Activated naive CD4-positive, alpha-beta T cell (primary cell): ENCODE measurements at regions not wholly inside any gene's neighbourhood (a gene's known extent, or its start where the extent isn't known, plus 50 kb on each side); places are given as distances from the start of the nearest gene placed in this dataset.

ENCODE experiments used
- DNase-seq, 4 experiments: peaks; one replicate each; lab custom pipeline; 2025; lab: John Stamatoyannopoulos, UW

DNA sequence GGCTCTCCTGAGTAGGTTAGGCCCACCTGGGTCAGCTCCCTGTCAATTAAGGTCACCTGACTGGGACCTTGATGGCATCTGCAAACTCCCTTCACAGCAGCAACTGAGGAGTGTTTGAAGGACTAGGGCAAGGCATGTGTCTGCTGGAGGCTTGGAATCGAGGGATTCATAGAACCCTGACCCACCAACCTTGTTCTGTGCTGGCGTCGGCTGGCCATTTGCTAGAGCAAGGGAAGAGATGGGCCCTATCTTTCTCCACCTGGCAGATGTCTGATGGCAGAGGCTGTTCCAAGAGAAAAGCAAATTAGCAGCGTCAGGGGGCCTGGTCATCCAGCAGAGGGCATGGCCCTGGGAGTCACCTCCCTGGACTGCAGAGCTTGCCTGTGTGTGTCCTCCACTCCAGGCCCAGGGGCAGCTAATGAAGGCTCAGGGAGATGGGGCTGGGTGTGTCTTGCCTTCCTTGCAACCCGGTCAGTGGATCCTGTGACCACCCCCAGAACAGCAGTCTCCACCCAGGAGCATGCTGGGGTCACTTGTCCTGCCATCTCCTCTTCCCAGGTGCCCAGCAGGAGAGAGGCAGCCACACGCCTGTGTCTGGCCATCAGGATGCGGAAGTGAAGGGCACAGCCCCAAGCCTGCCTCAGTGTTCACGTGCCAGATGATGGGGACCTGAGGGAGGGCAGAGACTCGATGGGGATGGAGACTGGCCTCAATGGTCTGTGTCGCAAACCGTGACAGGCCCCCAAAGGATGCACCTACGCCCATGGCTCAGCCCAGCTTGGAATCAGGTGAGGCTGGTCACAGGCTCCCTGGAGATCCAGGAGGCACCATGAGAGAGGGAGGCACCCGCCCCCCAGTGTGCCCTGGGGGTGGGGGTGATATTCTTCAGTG lies 53.9 kb downstream of the BARX1 start:
- DNase-seq, result no peak

DNA sequence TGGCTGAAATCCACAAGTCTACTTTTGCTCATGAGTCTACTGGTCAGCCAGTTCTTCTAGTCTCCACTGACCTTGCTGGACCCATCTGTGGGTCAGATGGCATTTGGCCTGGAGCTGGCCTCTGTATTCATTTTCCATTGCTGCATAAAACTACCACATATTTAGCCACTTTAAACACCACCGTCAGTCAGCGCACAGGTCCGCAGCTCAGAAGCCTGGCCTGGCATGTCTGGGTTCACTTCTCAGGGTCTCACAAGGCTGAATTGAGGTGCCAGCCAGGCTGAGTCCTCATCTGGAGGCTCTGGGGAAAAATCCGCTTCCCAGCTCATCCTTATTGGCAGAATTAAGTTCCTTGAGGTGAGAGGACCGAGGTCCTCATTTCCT lies 54.7 kb downstream of the BARX1 start:
- DNase-seq, result no peak

DNA sequence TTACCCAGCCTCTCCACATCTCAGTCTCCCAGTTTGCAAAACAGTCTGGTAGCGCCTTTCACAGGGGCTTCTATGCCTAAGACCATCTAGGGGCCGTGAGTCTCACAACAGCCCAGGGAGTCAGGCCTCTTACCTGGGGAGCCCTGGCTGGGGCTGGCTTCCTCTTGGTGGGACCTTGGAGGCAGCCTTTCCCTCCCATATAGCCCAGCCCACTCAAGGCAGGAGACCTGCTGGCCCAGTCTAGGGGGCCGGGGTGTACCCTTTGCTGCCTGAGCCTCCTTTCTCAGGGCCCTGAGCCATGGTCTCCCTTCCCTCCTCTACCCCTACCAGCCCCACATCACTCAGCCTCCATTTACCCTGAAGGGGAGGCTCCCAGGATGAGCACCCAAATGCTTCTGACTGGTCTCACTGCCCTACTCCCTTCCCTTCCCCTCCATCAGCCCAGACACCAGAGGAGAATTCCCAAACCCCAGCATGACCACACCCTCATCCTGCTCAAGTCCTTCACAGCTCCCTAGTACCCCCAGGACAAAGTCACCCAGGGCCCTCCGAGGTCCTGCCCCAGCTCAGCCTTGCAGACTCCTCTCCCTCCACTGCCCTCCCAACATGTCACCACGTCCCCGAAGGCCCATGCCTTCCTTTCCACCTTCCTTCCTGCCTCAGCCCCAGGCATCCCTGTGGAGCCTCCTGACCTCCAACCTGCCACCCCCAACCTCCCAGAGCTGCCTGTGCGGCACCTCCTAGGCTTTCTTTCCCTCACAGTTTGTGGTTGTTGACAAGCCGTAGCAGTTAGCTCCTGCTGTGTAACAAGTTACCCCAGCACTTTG lies 55.3 kb downstream of the BARX1 start:
- DNase-seq, result no peak

DNA sequence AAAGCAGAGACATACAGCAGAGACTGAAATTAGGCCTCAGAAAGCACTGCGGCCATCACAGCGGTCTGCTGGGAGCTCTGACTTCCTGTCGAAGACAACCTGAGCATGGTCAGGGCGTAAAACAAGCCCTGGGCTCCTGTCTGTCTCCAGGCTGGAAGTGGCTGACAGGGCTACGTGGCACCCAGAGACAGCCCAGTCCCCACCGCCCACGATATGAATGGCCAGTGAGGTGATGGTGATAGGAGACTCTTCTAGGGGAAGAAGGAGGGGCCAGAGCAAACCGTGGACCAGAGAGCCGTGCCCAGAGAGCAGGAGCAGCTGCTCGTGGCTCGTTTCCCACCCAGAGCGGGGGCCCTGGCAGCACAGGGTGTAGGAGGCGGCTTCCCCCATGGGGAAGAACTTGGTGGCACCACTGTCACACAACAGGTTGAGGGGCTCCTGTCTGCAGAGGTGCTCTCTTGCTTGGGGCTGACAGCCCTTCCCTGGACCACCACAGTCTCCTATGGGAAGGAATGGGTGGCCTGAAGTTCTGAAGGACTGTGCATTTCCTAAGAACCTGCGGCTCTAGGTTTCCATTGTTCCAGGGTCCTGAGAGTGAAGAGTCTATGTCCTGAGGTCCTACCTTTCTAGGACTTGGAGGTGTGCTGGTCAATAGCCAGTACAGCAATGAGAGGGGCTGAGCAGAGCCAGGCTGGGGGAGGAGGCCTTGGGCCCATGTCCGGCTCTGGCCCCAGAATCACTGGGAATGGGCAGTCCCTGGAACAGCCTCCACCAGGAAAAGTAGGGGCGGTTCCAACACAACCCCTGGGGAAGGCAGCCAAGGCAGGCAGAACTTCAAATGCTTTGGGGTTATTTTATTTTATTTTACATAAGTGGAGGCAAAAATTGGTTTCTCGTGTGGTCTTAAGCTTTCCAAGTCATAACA lies 56.4 kb downstream of the BARX1 start:
- DNase-seq, result no peak

DNA sequence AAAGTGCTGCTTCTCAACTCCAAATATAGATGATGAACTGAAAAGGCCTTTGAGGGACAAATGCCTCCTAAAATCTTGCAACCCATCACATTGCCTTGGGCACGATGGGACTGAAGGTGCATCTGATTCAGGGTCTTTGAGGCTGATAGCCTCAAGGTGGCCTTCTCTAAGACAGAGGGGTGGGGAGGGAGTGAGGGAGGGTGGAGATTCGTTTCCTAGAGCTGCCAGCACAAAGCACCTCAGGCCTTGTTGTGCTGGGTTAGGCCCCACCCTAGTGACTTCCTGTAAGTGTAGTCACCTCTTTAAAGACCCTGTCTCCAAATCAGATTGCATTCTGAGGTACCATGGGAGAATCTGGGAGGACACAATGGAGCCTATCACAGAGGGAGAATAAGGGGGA lies 57.1 kb downstream of the BARX1 start:
- DNase-seq, result no peak

DNA sequence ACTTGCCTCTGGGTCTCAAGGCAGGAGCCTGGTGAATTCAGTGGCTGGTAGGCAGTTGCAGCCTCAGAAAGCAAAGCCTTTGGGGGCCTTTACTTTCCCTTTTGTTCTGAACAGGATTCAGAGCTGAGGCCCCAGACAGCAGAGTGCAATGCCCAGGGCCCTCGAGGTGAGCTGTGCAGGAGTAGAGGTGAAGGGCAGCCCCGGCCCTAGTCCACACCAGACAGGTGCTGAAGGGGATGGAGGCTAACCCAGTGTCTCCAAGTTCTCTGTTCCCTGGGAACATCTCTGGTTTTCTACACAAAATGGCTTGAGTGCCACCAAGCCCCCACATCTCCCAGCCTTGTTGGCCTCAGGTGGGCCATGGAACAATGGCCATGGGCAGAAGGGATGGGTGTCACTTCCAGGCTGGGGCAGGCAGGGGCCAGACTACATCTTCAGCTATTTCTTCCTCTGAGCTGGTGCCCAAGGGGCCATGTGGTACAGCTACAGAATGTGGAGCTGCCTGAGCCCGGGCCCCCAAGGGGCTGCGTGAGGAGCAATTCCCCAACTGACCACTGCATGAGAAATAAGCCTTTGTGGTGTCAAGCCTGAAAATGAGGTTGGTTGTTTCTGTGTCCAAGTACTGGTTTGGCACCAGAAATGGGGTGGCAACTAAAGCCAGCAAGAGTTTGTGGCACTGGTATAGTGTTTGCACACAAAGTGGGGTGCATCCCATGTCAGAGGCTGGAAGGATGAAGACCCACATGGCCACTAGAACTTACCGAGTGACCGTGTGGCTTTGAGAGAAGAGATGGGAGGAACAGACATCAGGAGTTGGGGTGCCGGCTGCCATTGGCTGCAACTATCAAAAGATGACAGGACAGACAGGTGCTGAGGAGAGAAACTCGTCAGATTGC lies 57.8 kb downstream of the BARX1 start:
- DNase-seq, result no peak

DNA sequence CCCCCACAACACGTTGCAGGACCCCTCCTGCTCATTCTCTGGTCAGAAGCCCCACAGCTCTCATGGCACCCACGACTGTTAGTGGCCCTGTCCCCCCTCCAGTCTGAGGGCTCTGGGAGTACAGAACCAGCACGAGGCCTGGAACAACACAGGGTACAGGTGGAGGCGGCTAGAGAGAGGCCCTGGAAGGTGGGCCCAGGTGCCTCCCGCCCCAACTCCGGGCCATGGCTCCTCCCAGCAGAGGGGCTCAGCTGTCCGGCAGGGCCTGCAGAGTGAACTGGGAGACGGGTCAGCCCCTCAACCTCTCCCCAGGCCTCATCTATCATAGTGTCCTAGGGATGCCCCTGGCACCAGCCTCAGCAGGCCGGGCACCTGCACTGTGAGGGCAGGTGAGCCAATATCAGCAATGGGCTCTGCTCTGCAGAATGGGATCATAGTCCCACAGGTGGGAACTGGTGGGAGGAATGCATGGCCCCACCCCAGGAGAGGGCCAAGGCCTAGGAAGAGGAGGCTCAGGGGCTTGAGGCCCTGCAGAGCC lies 58.6 kb downstream of the BARX1 start:
- DNase-seq, result no peak

DNA sequence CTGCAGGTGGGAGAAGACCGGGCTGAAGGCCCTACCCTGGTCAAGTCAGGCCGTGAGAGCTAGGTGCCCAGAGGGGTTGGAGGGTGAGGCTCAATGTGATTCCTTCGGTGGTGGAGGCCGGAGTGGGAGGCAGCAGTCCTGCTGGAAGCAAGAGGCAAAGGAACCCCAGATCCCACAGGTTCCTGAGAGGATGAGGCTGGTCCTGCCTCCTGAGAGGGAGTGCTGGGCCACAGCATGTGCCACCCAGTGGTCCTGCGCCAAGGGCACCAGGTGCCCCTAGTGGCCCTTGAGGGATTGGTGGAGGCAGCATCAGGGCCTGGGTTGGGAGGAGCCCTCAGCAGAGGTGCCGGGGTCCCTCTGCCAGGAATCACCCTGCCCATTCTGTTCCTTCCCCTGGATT lies 59.1 kb downstream of the BARX1 start:
- DNase-seq, result no peak

DNA sequence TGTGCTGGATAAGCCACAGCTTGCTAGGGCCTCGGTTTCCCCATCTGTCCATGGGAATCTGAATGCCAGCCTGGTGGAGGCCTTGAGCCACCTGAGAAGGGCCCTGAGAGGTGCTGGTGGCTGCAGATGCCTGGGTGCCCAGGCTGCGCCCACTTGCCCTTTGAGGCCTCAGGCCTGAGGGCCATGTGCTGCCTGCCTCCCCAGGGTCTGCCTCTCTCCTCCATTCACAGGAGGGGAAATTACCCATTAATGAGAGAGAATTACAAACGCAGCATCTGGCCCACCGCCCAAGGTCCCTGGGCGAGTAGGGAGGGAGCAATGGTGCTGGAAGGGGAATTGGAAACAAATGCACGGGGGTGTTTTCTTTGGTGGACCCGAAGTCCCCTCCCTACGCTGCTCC lies 59.6 kb downstream of the BARX1 start:
- DNase-seq, result no peak

DNA sequence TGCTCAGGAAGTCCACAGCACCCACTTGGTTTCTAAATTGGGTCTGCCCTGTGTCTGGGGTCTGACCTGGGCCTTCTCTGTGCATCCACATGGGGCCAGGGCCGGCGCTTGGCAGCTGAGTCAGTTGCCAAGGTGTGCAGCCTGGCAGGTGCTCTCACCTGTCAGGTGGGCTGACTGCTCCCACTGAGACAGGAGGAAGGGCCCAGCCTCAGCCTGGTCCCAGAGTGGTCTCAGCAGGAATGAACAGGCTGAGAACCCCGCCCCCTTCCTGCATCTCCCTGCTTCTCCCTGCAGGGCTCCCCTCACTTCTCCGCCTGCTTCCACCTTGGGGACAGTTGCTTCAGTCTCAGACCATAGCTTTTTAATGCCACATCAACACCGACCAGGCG lies 60.5 kb downstream of the BARX1 start:
- no peak for DNase-seq

DNA sequence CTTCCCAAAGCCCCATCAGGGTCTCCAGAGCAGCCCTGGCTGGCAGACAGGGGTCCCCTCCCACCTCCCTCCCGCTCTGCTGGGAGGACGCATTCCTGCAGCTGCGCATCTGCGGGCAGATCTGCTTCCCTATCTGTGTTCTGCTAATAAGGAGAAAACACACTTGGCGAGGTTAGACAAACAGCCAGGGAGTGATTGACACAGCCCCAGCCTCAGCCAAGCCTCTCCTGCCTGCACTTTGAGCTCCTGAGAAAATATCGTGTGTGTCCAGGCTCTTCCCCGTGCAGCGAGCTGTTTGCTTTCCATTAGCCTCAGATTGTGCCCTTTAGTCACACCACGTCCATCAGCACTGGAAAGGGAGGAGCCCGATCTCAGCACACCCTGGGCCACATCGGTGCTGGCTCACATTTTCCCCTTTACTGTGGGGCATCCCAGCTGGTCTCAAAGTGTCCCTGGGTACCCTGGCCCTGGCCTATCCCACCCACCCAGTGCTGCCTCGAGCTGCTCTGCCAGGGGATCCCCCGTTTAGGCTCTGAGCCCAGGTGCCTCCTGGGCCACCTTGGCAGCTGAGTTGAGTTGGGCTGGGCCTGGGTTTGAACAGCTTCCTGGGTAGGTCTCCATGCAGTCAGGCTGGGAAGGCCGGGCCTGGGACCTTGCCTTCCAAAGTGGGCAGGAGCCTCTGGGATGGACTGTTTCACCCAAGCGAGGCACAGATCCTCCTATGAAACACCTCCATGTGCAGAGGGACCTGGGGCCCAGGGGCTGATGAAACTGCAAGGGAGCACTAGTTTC lies 61.1 kb downstream of the BARX1 start:
- DNase-seq, result no peak

DNA sequence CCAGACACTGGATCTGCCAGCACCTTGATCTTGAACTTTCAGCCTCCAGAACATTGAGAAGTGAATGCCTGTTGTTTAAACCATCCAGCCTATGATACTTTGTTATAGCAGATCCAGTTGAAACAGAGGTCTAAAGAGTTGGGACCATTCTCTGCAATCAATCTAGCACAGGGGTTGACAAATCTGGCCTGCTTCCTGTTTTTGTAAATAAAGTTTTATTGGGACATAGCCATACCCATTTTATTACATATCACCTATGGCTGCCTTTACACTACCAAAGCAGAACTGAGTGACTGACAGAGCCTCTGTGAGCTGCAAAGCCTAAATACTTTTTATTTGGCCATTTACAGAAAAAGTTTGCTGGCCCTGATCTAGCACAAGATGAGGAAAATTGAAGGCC lies 62.0 kb downstream of the BARX1 start:
- no peak for DNase-seq

DNA sequence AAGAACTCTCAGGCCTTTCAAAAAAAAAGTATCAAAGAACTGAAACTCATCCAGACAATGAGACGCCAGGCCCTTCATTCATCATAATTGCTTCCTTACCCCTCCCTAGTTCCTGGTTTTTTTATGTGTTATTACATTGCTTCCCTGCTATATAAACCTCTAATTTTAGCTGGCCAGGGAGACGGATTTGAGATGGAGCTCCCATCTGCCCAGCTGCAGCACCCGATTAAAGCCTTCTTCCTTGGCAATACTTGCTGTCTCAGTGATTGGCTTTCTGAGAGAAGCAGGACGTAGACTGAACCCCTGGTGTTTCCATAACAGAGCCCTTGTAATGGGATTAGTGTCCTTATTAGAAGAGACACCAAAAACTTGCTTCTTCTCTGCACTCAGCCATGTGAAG lies 62.4 kb downstream of the BARX1 start:
- DNase-seq, result no peak

DNA sequence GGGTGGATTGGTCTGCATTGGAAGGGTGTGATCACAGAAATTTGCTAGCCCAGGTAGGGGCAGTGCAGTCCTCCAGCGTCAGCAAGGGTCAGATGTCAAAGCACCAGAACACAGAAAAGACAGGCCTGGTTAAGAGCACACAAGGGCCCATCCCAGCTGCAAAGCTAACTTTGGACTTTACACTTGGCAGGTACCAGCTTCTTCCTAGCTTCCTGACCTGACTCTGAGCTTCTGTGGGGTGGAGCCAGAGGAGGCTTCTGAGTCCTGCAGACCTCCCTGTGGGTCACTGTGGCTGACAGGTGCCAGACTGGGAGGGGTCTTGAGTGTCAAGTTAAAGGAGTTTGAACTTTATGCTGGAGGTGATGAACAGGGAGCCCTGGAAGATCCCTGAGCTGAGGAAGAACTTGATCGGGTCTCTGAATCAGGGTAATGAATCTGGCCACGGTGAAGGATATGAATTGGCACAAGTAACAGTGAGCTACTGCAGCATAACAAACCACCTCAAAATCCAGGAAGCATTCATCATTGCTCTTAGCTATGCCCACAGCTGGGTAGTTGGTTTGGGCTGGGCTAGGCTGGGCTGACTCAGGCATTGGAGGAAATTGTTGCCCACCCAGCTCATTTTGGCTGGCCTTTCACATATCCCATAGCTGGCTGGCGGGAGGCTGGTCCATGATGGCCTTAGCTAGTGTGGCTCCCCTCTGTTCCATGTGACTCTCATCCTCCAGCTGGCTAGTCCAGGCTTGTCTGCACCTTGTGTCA lies 63.4 kb downstream of the BARX1 start:
- DNase-seq, result no peak

DNA sequence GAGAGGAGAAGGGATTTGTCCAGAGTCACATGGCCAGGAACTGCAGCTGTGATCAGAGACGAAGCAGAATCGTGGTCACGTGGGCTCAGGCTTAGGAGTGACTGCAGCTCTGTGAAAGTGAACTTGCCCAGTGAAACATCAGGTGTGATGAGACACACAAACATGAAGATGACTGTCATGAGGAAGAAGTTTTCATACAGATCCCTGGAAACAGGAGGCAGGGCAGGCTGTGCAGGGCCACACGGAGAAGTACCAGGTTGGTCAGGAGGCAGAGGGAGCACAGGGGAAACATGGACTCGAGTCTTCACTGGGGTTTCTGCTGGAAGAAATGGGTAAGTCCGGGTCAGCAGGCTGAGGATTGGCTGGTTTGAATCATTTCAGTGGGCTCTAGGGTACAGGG lies 64.1 kb downstream of the BARX1 start:
- DNase-seq, result no peak

DNA sequence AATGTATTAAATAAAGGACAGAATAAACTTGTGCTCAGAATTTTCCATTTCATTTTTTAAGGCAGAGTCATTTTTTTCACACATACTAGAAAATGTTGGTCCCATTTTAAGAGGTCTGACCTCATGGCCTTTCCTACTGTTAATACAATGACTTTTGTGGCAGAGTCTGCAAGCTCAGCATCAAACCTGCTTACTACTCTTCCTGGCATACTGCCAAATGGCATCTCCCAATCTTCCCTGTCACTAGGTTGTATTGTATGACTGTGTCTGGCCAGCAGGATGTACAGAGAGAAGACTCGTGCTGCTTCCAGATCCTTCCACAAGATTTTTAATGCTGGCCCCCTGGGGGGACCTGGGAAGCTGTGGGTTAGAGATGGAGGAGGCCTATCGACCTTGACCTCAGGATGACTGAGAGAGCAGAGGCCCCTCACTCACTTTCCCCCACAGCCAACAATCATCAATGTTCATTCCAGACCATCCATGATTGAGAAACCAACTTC lies 64.7 kb downstream of the BARX1 start:
- no peak for DNase-seq

DNA sequence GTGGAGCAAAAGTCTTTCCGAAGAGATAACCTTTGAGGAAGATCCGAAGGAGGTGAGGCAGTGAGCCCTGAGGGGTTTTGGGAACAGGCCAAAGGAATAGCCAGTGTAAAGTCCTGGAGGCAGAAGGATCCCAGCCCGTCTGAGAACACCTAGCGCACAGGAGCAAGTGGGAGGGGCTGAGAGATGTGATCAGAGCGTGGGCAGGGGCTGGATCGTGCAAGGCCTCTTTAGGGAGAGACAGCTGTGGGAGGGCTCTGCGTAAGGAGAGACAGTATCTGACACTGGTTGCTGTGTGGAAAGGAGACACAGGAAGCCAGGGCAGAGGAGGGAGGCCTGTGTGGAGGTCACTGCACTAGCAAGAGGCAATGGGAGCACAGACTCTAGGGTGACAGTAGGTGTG lies 68.2 kb downstream of the BARX1 start:
- no peak for DNase-seq

DNA sequence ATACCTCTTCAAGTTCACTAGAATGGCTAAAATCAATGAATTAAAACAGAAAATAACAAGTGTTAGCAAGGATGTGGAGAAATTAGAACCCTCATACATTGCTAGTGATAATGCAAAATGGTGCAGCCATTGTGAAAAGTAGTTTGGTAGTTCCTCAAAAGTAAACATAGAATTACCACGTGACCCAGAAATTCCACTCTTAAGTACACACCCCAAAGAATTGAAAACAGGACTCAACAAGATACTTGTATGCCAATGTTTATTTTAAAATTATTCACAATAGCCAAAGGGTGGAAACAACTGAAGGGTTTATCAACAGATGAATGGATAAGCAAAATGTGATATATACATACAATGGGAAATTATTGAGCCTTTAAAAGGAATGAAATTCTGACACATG lies 70.3 kb downstream of the BARX1 start:
- DNase-seq, result no peak
